Fibroblast of skin of back (primary cell): ENCODE measurements at regions not wholly inside any gene's neighbourhood (a gene's known extent, or its start where the extent isn't known, plus 50 kb on each side); places are given as distances from the start of the nearest gene placed in this dataset.
"Not testable (repeated sequence)": the region's sequence is repeated elsewhere in the genome, so short reads cannot be mapped to it uniquely, and the experiment has no call there.

Source experiments
- DNase-seq: peaks from one replicate; pipeline ENCODE4 v3.0.0-alpha.2; 2013

GRCh38 chr6:112937690-112938089 lies 590.6 kb downstream of the RFPL4B start:
- DNase-seq, result not testable (repeated sequence)

GRCh38 chr6:112938650-112939049 lies 591.5 kb downstream of the RFPL4B start:
- no peak for DNase-seq

GRCh38 chr6:112939563-112939962 lies 592.4 kb downstream of the RFPL4B start:
- DNase-seq, result no peak

GRCh38 chr6:112941613-112942012 lies 594.5 kb downstream of the RFPL4B start:
- DNase-seq, result no peak

- DNase-seq, result no peak
Measured at GRCh38 chr6:112946051-112946450, 598.9 kb downstream of the RFPL4B start.

- no peak for DNase-seq
Measured at GRCh38 chr6:112947507-112947906, 600.4 kb downstream of the RFPL4B start.

- DNase-seq, result no peak
Measured at GRCh38 chr6:112951829-112952228, 604.7 kb downstream of the RFPL4B start.

- not testable (repeated sequence) for DNase-seq
Measured at GRCh38 chr6:112955743-112956142, 608.6 kb downstream of the RFPL4B start.

- peak; percentile 95 for DNase-seq
Measured at GRCh38 chr6:112956696-112957535, 609.8 kb downstream of the RFPL4B start.

GRCh38 chr6:112957536-112957916 lies 610.4 kb downstream of the RFPL4B start:
- no peak for DNase-seq

GRCh38 chr6:112960130-112960529 lies 613.0 kb downstream of the RFPL4B start:
- DNase-seq, result not testable (repeated sequence)

- DNase-seq, result no peak
Measured at GRCh38 chr6:112967974-112968373, 620.8 kb downstream of the RFPL4B start.

GRCh38 chr6:112971651-112972050 lies 624.5 kb downstream of the RFPL4B start:
- DNase-seq, result no peak

- not testable (repeated sequence) for DNase-seq
Measured at GRCh38 chr6:112974931-112975330, 627.8 kb downstream of the RFPL4B start.

- DNase-seq, result peak; percentile 12
Measured at GRCh38 chr6:112976579-112976978, 629.4 kb downstream of the RFPL4B start.

GRCh38 chr6:112979830-112980229 lies 632.7 kb downstream of the RFPL4B start:
- peak; percentile 58 for DNase-seq

GRCh38 chr6:112980676-112981075 lies 633.5 kb downstream of the RFPL4B start:
- DNase-seq, result no peak

GRCh38 chr6:112983713-112984261 lies 636.7 kb downstream of the RFPL4B start:
- no peak for DNase-seq

GRCh38 chr6:112984899-112985298 lies 637.8 kb downstream of the RFPL4B start:
- no peak for DNase-seq

- DNase-seq, result no peak
Measured at GRCh38 chr6:112986321-112986720, 639.2 kb downstream of the RFPL4B start.

- no peak for DNase-seq
Measured at GRCh38 chr6:112988748-112989147, 641.6 kb downstream of the RFPL4B start.

- peak; percentile 31 for DNase-seq
Measured at GRCh38 chr6:112990971-112991370, 643.8 kb downstream of the RFPL4B start.

GRCh38 chr6:112991912-112992311 lies 644.8 kb downstream of the RFPL4B start:
- no peak for DNase-seq

- DNase-seq, result no peak
Measured at GRCh38 chr6:112997421-112998085, 650.4 kb downstream of the RFPL4B start.
